Activated CD4-positive, alpha-beta T cell treated with anti-CD3 and anti-CD28 coated beads for 24 hours (primary cell): ENCODE measurements at regions not wholly inside any gene's neighbourhood (a gene's known extent, or its start where the extent isn't known, plus 50 kb on each side); places are given as distances from the start of the nearest gene placed in this dataset.

Experiments used
- DNase-seq, 2 donors: peaks; one replicate each; pipeline ENCODE4 v3.0.0-alpha.2; 2020; ENCODE audit warnings: low read depth in 2 of 2

GRCh38 chr18:41140506-41140905 lies 814.5 kb upstream of the PIK3C3 start:
- DNase-seq: no peak

GRCh38 chr18:41135146-41135545 lies 819.9 kb upstream of the PIK3C3 start:
- DNase-seq: no peak

- no peak for DNase-seq
These were observed 820.6 kb upstream of the PIK3C3 start for GRCh38 chr18:41134426-41134825.

- no peak for DNase-seq
These were observed 824.0 kb upstream of the PIK3C3 start for GRCh38 chr18:41131050-41131449.

- DNase-seq: no peak
These were observed 826.5 kb upstream of the PIK3C3 start for GRCh38 chr18:41128545-41128944.

GRCh38 chr18:41128126-41128525 lies 826.9 kb upstream of the PIK3C3 start:
- DNase-seq: no peak

- no peak for DNase-seq
These were observed 828.3 kb upstream of the PIK3C3 start for GRCh38 chr18:41126541-41127235.

- DNase-seq: no peak
These were observed 833.8 kb upstream of the PIK3C3 start for GRCh38 chr18:41121116-41121826.

- DNase-seq: no peak
These were observed 836.0 kb upstream of the PIK3C3 start for GRCh38 chr18:41119031-41119430.

- no peak for DNase-seq
These were observed 841.0 kb upstream of the PIK3C3 start for GRCh38 chr18:41113885-41114482.

GRCh38 chr18:41099451-41099850 lies 855.6 kb upstream of the PIK3C3 start:
- DNase-seq: no peak

GRCh38 chr18:41096504-41096903 lies 858.5 kb upstream of the PIK3C3 start:
- no peak for DNase-seq

GRCh38 chr18:41077076-41077475 lies 878.0 kb upstream of the PIK3C3 start:
- no peak for DNase-seq

GRCh38 chr18:41075212-41075611 lies 879.8 kb upstream of the PIK3C3 start:
- no peak for DNase-seq

GRCh38 chr18:41073372-41073954 lies 881.6 kb upstream of the PIK3C3 start:
- no peak for DNase-seq

- DNase-seq: no peak
These were observed 882.1 kb upstream of the PIK3C3 start for GRCh38 chr18:41072946-41073345.

GRCh38 chr18:41071826-41072225 lies 883.2 kb upstream of the PIK3C3 start:
- DNase-seq: no peak

GRCh38 chr18:41069167-41069566 lies 885.9 kb upstream of the PIK3C3 start:
- no peak for DNase-seq

- DNase-seq: no peak
These were observed 890.1 kb upstream of the PIK3C3 start for GRCh38 chr18:41064916-41065315.

GRCh38 chr18:41060967-41061366 lies 894.1 kb upstream of the PIK3C3 start:
- no peak for DNase-seq

- DNase-seq: no peak
These were observed 896.0 kb upstream of the PIK3C3 start for GRCh38 chr18:41059126-41059415.

GRCh38 chr18:41058351-41059125 lies 896.5 kb upstream of the PIK3C3 start:
- no peak for DNase-seq
